ENCODE measurements at regions not wholly inside any gene's neighbourhood (a gene's known extent, or its start where the extent isn't known, plus 50 kb on each side); places are given as distances from the start of the nearest gene placed in this dataset.

DNA sequence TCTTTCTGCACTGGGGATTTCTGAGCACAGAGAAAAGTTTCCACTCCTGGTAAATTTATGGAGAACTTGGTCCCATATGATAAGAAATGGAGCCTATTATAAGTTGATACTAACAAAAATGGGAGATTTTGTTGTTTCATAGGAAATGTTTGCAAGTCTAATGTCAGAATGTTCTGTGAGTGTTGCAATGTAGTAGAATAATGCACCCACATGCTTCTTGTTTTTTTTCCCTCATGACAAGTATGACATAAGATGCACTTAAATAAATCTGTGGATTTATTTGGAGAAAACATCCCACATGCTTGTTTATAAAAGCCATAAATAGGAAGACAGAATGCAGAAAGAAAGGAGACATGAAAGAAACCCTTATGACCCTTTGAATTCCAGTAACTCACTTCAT, 50.8 kb upstream of the KCNJ6 start:
- DNase-seq (ENCODE audit: insufficient read length, low spot score, missing footprints): no peak
- TF ChIP-seq, protein P1, sequence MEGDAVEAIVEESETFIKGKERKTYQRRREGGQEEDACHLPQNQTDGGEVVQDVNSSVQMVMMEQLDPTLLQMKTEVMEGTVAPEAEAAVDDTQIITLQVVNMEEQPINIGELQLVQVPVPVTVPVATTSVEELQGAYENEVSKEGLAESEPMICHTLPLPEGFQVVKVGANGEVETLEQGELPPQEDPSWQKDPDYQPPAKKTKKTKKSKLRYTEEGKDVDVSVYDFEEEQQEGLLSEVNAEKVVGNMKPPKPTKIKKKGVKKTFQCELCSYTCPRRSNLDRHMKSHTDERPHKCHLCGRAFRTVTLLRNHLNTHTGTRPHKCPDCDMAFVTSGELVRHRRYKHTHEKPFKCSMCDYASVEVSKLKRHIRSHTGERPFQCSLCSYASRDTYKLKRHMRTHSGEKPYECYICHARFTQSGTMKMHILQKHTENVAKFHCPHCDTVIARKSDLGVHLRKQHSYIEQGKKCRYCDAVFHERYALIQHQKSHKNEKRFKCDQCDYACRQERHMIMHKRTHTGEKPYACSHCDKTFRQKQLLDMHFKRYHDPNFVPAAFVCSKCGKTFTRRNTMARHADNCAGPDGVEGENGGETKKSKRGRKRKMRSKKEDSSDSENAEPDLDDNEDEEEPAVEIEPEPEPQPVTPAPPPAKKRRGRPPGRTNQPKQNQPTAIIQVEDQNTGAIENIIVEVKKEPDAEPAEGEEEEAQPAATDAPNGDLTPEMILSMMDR (IDR thresholded peaks at IDR 0.05; ENCODE audit: extremely low read depth, low read depth, low read length): no peak
- H3K79me2 ChIP-seq (ENCODE audit: insufficient read depth, low read length): no peaks in the 10 kb centered on the region
- no peaks in the 10 kb centered on the region for H3K4me1 ChIP-seq (ENCODE audit: insufficient read depth, low read length)
- no peaks in the 10 kb centered on the region for H3K9me3 ChIP-seq (ENCODE audit: low read depth, low read length)
- peaks cover 37% of the 10 kb centered on the region for H3K27me3 ChIP-seq (ENCODE audit: insufficient read depth, low read length)
- no peak overlapping the region for H2AFZ ChIP-seq (ENCODE audit: low read length)
- H4K20me1 ChIP-seq (ENCODE audit: insufficient read depth, low read length): no peaks in the 10 kb centered on the region
- H3K27ac ChIP-seq (ENCODE audit: low read depth, low read length): no peak overlapping the region
- H3K4me3 ChIP-seq (ENCODE audit: insufficient read depth, low read length): no peak overlapping the region
- no peak overlapping the region for H3K4me2 ChIP-seq (ENCODE audit: insufficient read depth, low read length)
- no peaks in the 10 kb centered on the region for H3K36me3 ChIP-seq (ENCODE audit: insufficient read depth, low read length)

DNA sequence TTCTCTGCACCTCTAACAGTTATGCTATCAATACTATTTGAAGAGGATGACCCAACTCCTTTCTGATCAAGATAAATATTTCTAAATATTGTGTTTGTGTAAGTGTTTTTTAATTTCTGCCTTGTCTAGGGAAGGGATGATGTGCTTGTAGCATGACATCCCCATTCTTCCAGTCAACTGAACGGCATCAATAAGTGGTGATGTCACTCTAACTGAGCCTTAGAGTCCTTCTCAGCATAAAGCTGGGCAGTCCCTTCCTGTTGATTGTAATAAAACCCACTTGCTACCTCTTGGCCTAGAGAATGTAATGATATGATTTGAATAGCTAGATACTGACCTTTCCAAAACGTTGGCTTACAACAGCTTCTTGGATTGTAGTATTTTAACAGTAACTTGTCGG, 52.5 kb upstream of the KCNJ6 start:
- Histone ChIP-seq H3K27ac (ENCODE audit: low read depth, low read length) (no peak overlapping the region), H3K27me3 (ENCODE audit: insufficient read depth, low read length) (peaks cover 45% of the 10 kb centered on the region), H4K20me1 (ENCODE audit: insufficient read depth, low read length) (no peaks in the 10 kb centered on the region)

DNA sequence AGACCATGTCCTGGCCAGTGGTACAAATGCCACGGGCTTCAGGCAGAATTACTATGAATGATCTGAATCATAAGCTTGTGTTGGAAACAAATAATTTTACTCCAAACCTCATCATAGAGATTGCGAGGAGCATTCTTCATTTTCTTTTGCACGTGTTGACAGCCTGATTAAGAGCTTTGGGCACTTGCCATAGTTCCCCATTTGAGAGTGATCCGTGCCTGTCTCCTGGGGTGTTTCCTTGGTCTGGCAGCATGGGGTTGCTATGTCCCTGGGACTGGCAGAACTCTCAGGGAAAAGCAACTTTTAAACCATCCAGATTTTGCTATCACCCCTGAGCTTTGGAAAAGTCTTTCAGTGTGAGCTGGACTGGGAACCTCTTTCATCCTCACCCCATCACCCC, 54.3 kb upstream of the KCNJ6 start:
- H2AFZ ChIP-seq (ENCODE audit: low read length): no peak overlapping the region
- peaks cover 40% of the 10 kb centered on the region for H3K27me3 ChIP-seq (ENCODE audit: insufficient read depth, low read length)
- H3K4me3 ChIP-seq (ENCODE audit: insufficient read depth, low read length): no peak overlapping the region
- H3K4me2 ChIP-seq (ENCODE audit: insufficient read depth, low read length): no peak overlapping the region
- no peaks in the 10 kb centered on the region for H3K79me2 ChIP-seq (ENCODE audit: insufficient read depth, low read length)
- DNase-seq (ENCODE audit: insufficient read length, low spot score, missing footprints): no peak
- no peaks in the 10 kb centered on the region for H4K20me1 ChIP-seq (ENCODE audit: insufficient read depth, low read length)
- H3K4me1 ChIP-seq (ENCODE audit: insufficient read depth, low read length): no peaks in the 10 kb centered on the region
- no peaks in the 10 kb centered on the region for H3K9me3 ChIP-seq (ENCODE audit: low read depth, low read length)
- H3K27ac ChIP-seq (ENCODE audit: low read depth, low read length): no peak overlapping the region
- TF ChIP-seq, protein P1 (IDR thresholded peaks at IDR 0.05; ENCODE audit: extremely low read depth, low read depth, low read length): no peak
- no peaks in the 10 kb centered on the region for H3K36me3 ChIP-seq (ENCODE audit: insufficient read depth, low read length)

More for the DNA sequence above, 52.5 kb upstream of the KCNJ6 start:
- TF ChIP-seq, protein P1 (IDR thresholded peaks at IDR 0.05; ENCODE audit: extremely low read depth, low read depth, low read length): no peak
- DNase-seq (ENCODE audit: insufficient read length, low spot score, missing footprints): no peak
- no peak overlapping the region for H3K4me2 ChIP-seq (ENCODE audit: insufficient read depth, low read length)
- no peak overlapping the region for H3K4me3 ChIP-seq (ENCODE audit: insufficient read depth, low read length)
- H3K4me1 ChIP-seq (ENCODE audit: insufficient read depth, low read length): no peaks in the 10 kb centered on the region
- no peaks in the 10 kb centered on the region for H3K9me3 ChIP-seq (ENCODE audit: low read depth, low read length)
- no peaks in the 10 kb centered on the region for H3K79me2 ChIP-seq (ENCODE audit: insufficient read depth, low read length)
- no peaks in the 10 kb centered on the region for H3K36me3 ChIP-seq (ENCODE audit: insufficient read depth, low read length)
- no peak overlapping the region for H2AFZ ChIP-seq (ENCODE audit: low read length)

DNA sequence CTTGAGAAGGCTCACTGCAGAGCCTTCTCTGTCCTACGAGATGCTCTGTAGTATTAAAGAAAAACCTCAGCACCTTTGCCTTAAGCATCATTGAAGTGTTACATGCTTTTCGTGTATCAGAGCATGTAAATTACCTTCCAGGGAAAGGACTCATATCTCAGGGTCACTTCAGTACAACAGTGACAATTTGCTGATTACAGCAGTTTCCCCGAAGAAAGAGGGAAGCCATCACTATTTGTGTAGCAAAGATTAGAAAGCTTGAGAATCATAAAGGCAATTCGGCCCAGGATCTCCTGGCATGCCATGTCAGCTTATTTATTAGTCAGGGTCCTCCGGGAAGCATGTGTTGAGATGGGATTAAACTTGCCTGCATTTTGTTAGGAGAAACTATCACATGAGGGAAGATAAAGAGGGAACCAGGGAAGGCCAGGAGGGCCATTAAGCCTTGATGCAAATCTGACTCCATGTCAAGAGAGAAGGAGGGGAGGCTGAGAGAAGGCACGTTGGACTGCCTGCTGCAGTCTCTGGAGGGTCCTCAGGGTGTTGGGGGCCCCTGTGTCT, 55.2 kb upstream of the KCNJ6 start:
- Histone ChIP-seq H3K27ac (ENCODE audit: low read depth, low read length) (no peak overlapping the region), H4K20me1 (ENCODE audit: insufficient read depth, low read length) (no peaks in the 10 kb centered on the region), H3K4me2 (ENCODE audit: insufficient read depth, low read length) (no peak overlapping the region), H3K79me2 (ENCODE audit: insufficient read depth, low read length) (no peaks in the 10 kb centered on the region), H3K36me3 (ENCODE audit: insufficient read depth, low read length) (no peaks in the 10 kb centered on the region), H3K4me3 (ENCODE audit: insufficient read depth, low read length) (no peak overlapping the region), H3K27me3 (ENCODE audit: insufficient read depth, low read length) (peaks cover 35% of the 10 kb centered on the region), H2AFZ (ENCODE audit: low read length) (no peak overlapping the region), H3K4me1 (ENCODE audit: insufficient read depth, low read length) (no peaks in the 10 kb centered on the region), H3K9me3 (ENCODE audit: low read depth, low read length) (no peaks in the 10 kb centered on the region)
- DNase-seq (ENCODE audit: insufficient read length, low spot score, missing footprints): no peak
- TF ChIP-seq, protein P1 (IDR thresholded peaks at IDR 0.05; ENCODE audit: extremely low read depth, low read depth, low read length): no peak
